HG02970 (cell line): ENCODE measurements at regions not wholly inside any gene's neighbourhood (a gene's known extent, or its start where the extent isn't known, plus 50 kb on each side); places are given as distances from the start of the nearest gene placed in this dataset.
"Not testable (repeated sequence)": the region's sequence is repeated elsewhere in the genome, so short reads cannot be mapped to it uniquely, and the experiment has no call there.

ENCODE experiments used
- ATAC-seq: cut with Tn5 transposase; IDR thresholded peaks from one replicate; pipeline ENCODE4 v1.9.1; 2021; ENCODE audit warnings: mild to moderate bottlenecking, moderate library complexity, moderate number of reproducible peaks; ENCODE audit not compliant: unreplicated experiment, low FRiP score

- no peak for ATAC-seq
Measured at GRCh38 chr5:86461169-86461956, 156.4 kb upstream of the COX7C start.

- ATAC-seq: no peak
Measured at GRCh38 chr5:86463339-86463738, 154.4 kb upstream of the COX7C start.

- ATAC-seq: no peak
Measured at GRCh38 chr5:86465052-86465838, 152.5 kb upstream of the COX7C start.

GRCh38 chr5:86466721-86467120 lies 151.0 kb upstream of the COX7C start:
- ATAC-seq: not testable (repeated sequence)

GRCh38 chr5:86482008-86482407 lies 135.7 kb upstream of the COX7C start:
- no peak for ATAC-seq

GRCh38 chr5:86493777-86494176 lies 124.0 kb upstream of the COX7C start:
- no peak for ATAC-seq

GRCh38 chr5:86500947-86501346 lies 116.8 kb upstream of the COX7C start:
- no peak for ATAC-seq

- ATAC-seq: no peak
Measured at GRCh38 chr5:86507574-86507973, 110.2 kb upstream of the COX7C start.

- not testable (repeated sequence) for ATAC-seq
Measured at GRCh38 chr5:86510330-86510915, 107.3 kb upstream of the COX7C start.

- no peak for ATAC-seq
Measured at GRCh38 chr5:86523718-86524117, 94.0 kb upstream of the COX7C start.

- ATAC-seq: no peak
Measured at GRCh38 chr5:86525622-86526021, 92.1 kb upstream of the COX7C start.

- ATAC-seq: no peak
Measured at GRCh38 chr5:86526811-86527348, 90.9 kb upstream of the COX7C start.

GRCh38 chr5:86532429-86532828 lies 85.3 kb upstream of the COX7C start:
- ATAC-seq: no peak

GRCh38 chr5:86536396-86536795 lies 81.3 kb upstream of the COX7C start:
- no peak for ATAC-seq

GRCh38 chr5:86542532-86542931 lies 75.2 kb upstream of the COX7C start:
- no peak for ATAC-seq

GRCh38 chr5:86546044-86546443 lies 71.7 kb upstream of the COX7C start:
- no peak for ATAC-seq

- no peak for ATAC-seq
Measured at GRCh38 chr5:86546582-86546981, 71.2 kb upstream of the COX7C start.

GRCh38 chr5:86554638-86555037 lies 63.1 kb upstream of the COX7C start:
- no peak for ATAC-seq

GRCh38 chr5:86557920-86558319 lies 59.8 kb upstream of the COX7C start:
- no peak for ATAC-seq

GRCh38 chr5:86565197-86565789 lies 52.4 kb upstream of the COX7C start:
- peak; percentile 72 for ATAC-seq

- not testable (repeated sequence) for ATAC-seq
Measured at GRCh38 chr5:86566030-86566429, 51.7 kb upstream of the COX7C start.
